CD4-positive, alpha-beta T cell treated with Interleukin-4 for 4 hours (primary cell): ENCODE measurements at regions not wholly inside any gene's neighbourhood (a gene's known extent, or its start where the extent isn't known, plus 50 kb on each side); places are given as distances from the start of the nearest gene placed in this dataset.
"Not testable (repeated sequence)": the region's sequence is repeated elsewhere in the genome, so short reads cannot be mapped to it uniquely, and the experiment has no call there.

Source experiments
- DNase-seq: peaks from one replicate; pipeline ENCODE4 v3.0.0-alpha.2; 2020

- no peak for DNase-seq
Measured at GRCh38 chr6:12348530-12349511, 58.7 kb downstream of the EDN1 start.

GRCh38 chr6:12350644-12351170 lies 60.5 kb downstream of the EDN1 start:
- no peak for DNase-seq

DNA sequence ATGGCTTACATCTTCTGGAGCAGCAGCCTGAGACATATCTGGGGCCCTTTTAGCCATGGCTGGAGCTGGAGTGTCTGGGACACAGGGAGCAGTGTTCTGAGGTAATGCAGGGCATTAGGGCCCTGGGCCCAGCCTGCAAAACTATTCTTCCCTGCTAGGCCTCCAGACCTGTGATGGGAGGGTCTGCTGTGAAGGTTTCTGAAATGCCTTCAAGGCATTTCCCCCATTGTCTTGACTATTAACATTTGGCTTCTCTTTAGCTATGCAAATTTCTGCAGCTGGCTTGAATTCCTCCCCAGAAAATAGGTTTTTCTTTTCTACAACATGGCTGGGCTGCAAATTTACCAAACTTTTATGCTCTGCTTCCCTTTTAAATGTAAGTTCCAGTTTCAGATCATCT lies 61.5 kb downstream of the EDN1 start:
- DNase-seq = no peak

DNA sequence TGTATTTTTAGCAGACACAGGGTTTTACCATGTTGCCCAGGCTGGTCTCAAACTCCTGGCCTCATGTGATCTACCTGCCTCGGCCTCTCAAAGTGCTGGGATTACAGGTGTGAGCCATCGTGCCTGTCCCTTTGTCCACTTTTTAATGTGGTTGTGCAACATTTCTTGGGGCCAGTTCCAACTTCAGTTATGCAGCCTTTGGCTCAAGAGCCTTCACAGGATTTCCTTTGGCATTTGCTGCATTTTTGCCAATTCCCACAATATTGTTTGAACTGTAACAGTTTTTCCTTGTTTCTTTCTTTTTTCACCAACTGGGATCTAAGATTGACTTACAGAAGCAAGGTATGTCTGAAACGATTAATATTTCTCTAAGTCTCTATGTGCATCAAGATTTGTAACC lies 63.6 kb downstream of the EDN1 start:
- DNase-seq = no peak

- DNase-seq = no peak
Measured at GRCh38 chr6:12354499-12354898, 64.3 kb downstream of the EDN1 start.

GRCh38 chr6:12355354-12355753 lies 65.2 kb downstream of the EDN1 start:
- no peak for DNase-seq

GRCh38 chr6:12356431-12356830 lies 66.3 kb downstream of the EDN1 start:
- DNase-seq = no peak

DNA sequence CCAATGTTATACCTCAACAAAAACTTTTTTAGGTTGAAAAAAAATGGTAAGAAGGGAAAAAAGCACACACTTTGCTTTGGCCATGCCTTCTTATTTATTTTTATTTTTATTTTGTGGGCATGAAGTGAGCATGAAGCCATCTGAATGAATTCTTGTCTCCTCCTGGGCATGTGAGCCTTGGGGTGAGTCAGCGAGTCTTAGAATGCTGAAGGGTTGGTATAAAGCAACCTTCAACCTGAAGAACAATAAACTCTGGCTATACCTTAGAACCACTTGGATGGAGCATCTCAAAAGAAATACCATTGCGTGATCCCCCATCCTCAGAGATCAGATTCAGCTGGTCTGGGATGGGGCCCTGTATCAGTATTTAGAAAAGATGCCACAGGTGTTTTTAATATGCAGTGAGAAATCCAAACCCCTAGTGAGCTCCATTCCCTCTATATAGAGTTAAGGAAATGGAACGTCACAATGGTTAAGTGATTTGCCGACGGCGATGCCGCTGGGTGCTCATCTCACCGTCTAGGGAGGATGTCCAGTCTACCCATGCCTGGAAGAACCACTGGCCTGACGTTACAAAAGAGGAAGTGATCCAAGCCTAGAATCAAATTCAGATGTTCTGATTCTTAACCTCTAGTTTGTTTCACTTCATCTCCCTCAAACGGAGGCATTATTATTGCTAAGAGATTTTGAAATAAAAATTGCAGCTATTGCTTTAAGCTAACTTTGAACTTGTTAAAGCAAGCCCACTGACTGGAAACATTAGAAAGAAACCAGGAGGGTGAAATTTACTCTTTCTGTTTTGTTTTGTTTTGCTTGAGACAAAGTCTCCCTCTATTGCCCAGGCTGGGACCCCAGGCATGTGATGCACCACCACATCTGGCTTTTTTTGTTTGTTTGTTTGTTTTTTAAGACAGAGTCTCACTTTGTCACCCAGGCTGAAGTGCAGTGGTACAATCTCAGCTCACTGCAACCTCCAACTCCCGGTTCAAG lies 67.1 kb downstream of the EDN1 start:
- DNase-seq = peak; percentile 3

GRCh38 chr6:12359036-12359435 lies 68.9 kb downstream of the EDN1 start:
- no peak for DNase-seq

GRCh38 chr6:12361042-12361765 lies 71.0 kb downstream of the EDN1 start:
- DNase-seq = no peak

GRCh38 chr6:12363277-12363650 lies 73.1 kb downstream of the EDN1 start:
- DNase-seq = not testable (repeated sequence)

- DNase-seq = no peak
Measured at GRCh38 chr6:12363651-12364381, 73.7 kb downstream of the EDN1 start.

DNA sequence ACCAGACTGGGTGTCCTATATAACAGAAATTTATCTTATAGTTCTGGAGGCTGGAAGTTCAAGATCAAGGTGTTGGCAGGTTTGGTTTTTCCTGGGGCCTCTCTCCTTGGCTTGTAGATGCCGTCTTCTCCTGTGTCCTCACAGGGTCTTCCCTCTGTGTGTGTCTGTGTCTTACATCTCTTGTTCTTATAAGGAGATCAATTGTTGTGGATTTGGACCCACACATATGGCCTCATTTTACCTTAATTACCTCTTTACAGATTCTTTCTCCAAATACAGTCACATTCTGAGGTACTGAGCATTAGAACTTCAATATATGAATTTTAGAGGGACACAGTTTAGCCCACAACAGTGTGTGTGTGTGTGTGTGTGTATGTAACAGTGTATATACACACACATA lies 74.5 kb downstream of the EDN1 start:
- DNase-seq = no peak

DNA sequence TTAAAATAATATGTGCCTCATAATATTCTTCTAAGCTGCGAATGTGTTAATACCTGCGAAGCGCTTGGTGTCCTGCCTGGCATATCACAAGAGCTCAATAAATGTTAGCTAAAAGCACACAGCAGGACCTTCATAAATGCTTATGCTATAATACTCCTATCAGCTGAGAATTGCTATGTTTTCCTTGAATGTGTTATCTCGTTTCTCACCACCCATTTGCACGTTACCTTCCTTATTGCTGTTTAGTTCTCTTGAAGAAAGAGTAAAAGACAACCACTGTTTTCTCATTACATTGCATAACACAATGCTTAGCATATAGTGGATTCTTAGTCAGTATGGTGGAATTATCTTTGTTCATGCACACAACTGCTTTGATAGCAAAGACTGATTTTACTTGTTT lies 76.6 kb downstream of the EDN1 start:
- DNase-seq = no peak

DNA sequence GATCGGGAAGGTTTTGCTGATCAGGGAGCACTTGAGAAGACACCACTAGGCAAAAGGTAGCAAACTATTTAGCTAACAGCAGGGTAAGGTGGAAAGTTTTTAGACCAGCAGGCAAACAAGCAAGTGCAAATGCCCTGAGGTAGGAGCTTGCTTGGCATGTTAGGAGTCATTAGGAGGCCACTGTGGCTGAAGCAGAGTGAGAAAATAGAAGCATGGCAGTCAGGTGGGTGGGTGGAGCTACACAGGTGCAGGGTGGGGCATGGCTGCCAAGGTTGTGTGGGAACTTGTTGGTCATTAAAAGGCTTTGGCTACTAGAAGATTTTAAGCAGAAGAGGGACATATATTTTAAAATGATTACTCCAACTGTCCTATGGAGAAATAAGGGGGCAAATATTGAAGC lies 77.3 kb downstream of the EDN1 start:
- DNase-seq = no peak

DNA sequence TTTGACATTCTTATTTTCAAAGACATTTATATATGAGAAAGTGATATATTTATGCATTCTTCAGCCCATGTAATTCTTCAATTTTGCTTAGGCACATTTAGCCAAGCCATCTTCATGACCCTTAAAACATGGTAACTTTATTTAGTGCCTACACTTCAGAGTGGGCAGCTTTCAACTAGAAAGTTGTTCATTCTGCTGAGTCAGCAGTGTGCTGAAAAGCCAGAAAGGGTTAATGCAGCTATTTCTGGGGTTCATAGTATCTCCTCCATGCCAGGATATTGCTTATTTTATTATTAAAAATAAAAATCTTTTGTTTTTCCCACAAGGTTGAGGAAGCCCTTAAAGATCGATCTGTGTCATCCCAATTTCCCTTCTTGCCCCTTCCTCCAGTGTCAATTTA lies 79.2 kb downstream of the EDN1 start:
- no peak for DNase-seq

- no peak for DNase-seq
Measured at GRCh38 chr6:12369781-12370262, 79.7 kb downstream of the EDN1 start.

DNA sequence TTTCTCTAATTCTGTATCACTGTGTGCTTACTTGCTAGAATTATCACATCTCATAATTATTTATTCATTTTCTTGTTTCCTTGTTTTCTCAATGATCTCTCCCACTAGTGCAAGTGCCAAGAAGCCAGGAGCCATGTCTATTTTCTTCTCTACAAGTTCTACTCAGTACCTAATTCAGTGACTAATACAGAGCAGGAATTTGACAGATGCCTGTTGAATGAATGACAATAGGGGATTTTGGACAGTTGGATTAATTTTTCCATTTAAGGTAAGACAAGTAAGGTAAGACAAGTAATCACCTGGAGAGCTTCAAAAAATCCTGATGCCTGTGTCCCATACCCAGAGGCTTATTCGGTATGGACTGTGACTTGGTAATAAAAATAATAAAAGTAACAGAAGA lies 81.0 kb downstream of the EDN1 start:
- DNase-seq = no peak

DNA sequence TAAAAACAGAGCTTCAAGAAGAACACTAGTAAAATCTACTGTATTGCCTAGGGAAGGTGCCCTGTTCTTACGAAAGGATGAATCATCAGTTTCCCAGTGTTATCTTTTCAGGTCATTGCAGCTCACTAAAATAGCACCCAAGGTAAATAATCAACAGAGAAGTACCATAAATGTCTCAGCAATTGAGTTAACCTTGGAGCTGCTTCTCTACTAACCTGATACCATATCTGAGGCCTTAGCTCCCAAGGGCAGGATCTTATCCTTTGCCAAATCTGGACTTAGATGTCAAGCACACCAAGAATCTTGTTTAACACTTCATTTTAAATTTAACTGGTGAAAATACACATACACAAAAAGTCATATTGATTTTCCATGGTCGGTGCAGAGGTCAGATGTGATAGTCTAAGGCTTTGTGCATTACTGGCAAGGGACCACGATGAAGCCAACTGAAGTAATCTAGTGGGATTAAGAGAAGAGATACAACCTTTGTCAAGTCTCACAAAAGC lies 81.5 kb downstream of the EDN1 start:
- DNase-seq = no peak

GRCh38 chr6:12379181-12379580 lies 89.0 kb downstream of the EDN1 start:
- no peak for DNase-seq

DNA sequence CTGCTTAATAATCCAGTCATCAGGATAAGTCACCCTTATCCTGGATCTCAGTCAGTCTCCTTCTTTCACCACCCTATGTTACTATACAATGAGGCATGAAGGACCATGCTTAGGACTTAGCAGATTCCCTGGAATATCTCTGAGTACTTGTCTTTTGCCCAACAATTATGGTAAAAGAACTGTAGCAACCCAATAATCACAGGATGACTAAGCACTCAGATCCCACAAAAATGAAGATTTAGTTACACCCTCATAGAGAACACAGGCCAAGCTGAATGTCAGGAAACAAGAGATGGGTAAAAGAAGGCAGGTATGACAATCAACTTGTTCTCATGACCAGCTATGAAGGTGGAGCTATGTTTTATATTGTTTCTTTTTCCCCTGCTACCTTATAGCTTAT lies 91.4 kb downstream of the EDN1 start:
- DNase-seq = no peak

- DNase-seq = no peak
Measured at GRCh38 chr6:12383448-12383847, 93.3 kb downstream of the EDN1 start.
